ENCODE measurements at regions not wholly inside any gene's neighbourhood (a gene's known extent, or its start where the extent isn't known, plus 50 kb on each side); places are given as distances from the start of the nearest gene placed in this dataset. TPM values are rescaled to one million over a fixed set of nuclear protein-coding genes. Genes with fewer than 3 reads are reported as not detected.
A peak's percentile ranks its signal among the peaks of the same experiment; 100 is the strongest.

DNA sequence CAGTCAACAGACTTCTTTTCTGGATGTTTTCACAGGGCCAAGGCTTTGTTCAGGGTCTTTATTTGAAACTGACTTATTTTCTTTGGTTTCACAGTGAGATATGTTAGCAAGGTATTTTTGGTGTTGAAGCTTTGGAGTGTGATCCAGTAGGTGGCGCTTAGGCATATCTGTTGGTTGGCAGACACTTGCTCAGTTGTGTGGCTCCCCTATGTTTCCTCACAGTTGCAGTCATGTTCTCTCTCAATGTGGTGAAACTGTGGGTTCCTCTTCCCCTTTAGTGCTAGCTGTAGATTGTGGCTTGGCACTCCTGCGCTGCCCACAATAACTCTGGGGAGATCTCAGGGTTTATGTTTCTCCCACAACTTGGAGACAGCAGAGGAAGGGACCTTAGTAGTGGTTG, 460.8 kb downstream of the SLITRK2 start:
- H3K4me1 ChIP-seq, result no peaks in the 10 kb centered on the region
- no peak overlapping the region for H3K27ac ChIP-seq
- H3K9me3 ChIP-seq, result no peaks in the 10 kb centered on the region
- H3K36me3 ChIP-seq, result no peaks in the 10 kb centered on the region
- WGBS, 2 donors, result 25 to 57% methylated on average over 1 to 2 of the region's 2 CpGs
- no peaks in the 10 kb centered on the region for H3K27me3 ChIP-seq
- TF ChIP-seq CTCF (IDR thresholded peaks at IDR 0.05), result no peak
- TF ChIP-seq POLR2A (IDR thresholded peaks at IDR 0.05), result no peak
- no peak overlapping the region for H3K4me3 ChIP-seq (replicated peaks in 1 of 3)
- DNase-seq, result no peak
- intact Hi-C loops (cut with DNase I), result no loop called here

MicroRNAs in the stretch of these regions (microRNA counts, 767-probe panel; counts per million panel counts)
- microRNA hsa-miR-888-5p (3,623 to 3,688 counts per million in 2 donors), microRNA hsa-miR-890 (0 to 2,712 counts per million in 2 donors), microRNA hsa-miR-891a (0 counts per million in 2 donors), microRNA hsa-miR-891b (0 counts per million in 2 donors), microRNA hsa-miR-892a (0 counts per million in 2 donors), microRNA hsa-miR-892b (0 counts per million in 2 donors)

Small RNA genes in the stretch of these regions (microRNA-seq; reads per million reads assigned to microRNA genes)
- gene MIR888 (not detected), gene MIR890 (not detected), gene MIR891A (4.8 reads per million, percentile 9 among the genes with 10 or more reads in this experiment), gene MIR891B (not detected), gene MIR892A (not detected), gene MIR892B (not detected), gene MIR892C (not detected)

Small RNA genes in the stretch of these regions (small RNA-seq; reads per million reads assigned to genes)
- gene MIR888 (not detected), gene MIR890 (not detected), gene MIR891A (3.2 reads per million, percentile 75 among the genes with 10 or more reads in this experiment), gene MIR891B (not detected), gene MIR892A (not detected), gene MIR892B (not detected), gene MIR892C (not detected)
